Fibroblast of mammary gland (primary cell): ENCODE measurements at regions not wholly inside any gene's neighbourhood (a gene's known extent, or its start where the extent isn't known, plus 50 kb on each side); places are given as distances from the start of the nearest gene placed in this dataset.

Source experiments
- DNase-seq: peaks from one replicate; pipeline ENCODE4 v3.0.0-alpha.2; 2010; ENCODE audit warnings: low read depth
- H3K4me3 ChIP-seq: 2 replicates; pipeline ENCODE4 v1.5.1; 2011; ENCODE audit warnings: low read depth, mild to moderate bottlenecking, low read length, moderate library complexity; ENCODE audit not compliant: control insufficient read depth
- TF ChIP-seq, protein P1 (sequence below): conservative IDR thresholded peaks from 2 replicates; pipeline ENCODE4 v1.5.1; 2011; ENCODE audit warnings: low read depth, low read length, inconsistent platforms; ENCODE audit not compliant: control insufficient read depth, insufficient read depth

DNA sequence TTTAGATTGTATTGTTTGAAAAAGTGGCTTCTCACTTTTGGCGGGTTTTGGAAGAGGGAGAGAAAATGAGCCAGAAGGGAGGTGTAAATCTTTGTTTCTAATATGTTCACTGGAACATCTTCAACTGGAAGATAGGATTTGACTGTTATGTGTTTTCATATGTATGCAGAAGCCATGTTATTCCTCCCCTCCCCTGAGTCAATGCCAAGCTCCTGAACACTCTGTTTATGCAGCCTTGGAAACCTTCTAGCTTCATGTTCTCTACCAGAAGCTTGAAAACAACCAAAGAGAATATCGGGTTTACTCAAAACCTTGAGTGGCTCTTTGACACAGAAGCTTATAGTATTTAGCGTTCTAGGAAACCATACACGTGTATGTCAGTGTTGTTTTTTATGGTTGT lies 279.1 kb downstream of the PRL start:
- no peak for DNase-seq
- TF ChIP-seq, protein P1, sequence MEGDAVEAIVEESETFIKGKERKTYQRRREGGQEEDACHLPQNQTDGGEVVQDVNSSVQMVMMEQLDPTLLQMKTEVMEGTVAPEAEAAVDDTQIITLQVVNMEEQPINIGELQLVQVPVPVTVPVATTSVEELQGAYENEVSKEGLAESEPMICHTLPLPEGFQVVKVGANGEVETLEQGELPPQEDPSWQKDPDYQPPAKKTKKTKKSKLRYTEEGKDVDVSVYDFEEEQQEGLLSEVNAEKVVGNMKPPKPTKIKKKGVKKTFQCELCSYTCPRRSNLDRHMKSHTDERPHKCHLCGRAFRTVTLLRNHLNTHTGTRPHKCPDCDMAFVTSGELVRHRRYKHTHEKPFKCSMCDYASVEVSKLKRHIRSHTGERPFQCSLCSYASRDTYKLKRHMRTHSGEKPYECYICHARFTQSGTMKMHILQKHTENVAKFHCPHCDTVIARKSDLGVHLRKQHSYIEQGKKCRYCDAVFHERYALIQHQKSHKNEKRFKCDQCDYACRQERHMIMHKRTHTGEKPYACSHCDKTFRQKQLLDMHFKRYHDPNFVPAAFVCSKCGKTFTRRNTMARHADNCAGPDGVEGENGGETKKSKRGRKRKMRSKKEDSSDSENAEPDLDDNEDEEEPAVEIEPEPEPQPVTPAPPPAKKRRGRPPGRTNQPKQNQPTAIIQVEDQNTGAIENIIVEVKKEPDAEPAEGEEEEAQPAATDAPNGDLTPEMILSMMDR = no peak

GRCh38 chr6:22019857-22020256 lies 277.0 kb downstream of the PRL start:
- no peak for DNase-seq
- H3K4me3 ChIP-seq = no peak overlapping the region
- TF ChIP-seq, protein P1 = no peak

More for the DNA sequence above, 279.1 kb downstream of the PRL start:
- no peak overlapping the region for H3K4me3 ChIP-seq

DNA sequence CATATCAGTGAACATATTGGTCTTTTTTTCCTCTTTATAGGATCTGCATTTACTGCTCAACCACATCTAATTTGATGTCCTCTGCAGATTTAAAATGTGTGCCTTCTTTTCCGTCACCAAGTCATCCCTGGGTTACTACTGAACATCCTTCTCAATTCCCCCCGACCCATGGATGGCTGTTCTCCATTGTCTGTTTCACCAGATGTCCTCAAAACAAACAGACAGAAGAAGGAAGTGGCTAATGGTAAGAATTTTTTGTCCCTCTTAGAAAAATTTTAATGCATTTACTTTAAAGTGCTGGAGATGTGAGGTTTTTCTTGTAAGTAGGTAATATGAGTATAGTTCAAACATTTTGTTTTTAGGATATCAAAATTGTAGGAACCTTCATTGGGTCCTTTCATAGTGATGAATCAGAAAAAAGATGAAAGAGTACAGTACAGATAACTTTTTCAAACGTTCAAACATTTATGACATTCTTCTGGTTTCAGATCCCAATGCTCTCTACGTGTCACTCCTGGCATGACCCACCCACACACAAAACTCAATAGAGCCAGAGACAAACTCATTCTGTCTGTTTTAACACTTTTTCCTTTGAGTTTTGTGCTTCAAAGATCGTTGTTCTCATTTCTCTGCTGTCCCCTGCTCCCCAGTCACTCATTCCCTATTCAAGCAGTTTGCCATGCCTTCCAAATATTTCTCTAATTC lies 276.4 kb downstream of the PRL start:
- no peak for DNase-seq
- TF ChIP-seq, protein P1 = no peak
- no peak overlapping the region for H3K4me3 ChIP-seq

- TF ChIP-seq, protein P1 = no peak
- DNase-seq = no peak
Measured at GRCh38 chr6:22021966-22022365, 274.9 kb downstream of the PRL start.

DNA sequence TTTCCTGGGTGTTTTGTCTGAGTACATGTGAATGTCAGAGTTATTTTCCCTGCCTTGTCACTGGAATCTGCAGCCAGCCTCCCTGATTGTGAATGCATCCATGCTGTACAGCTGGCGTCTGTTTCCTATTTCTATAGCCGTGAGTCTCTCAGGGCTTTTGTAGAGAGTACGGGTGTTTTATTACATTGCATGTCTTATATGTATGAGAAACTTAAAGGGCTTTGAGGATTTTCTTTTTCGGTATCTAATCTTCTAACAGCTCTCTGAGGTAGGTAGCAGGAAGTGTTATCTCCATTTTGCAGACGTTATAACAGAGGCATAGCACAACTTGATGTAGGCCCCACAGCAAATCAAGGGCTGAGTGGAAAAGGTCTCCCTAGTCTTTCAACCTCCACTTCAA lies 272.9 kb downstream of the PRL start:
- TF ChIP-seq, protein P1 = no peak
- H3K4me3 ChIP-seq = no peak overlapping the region
- DNase-seq = no peak

More at GRCh38 chr6:22021966-22022365, 274.9 kb downstream of the PRL start:
- no peak overlapping the region for H3K4me3 ChIP-seq

- no peak for DNase-seq
- TF ChIP-seq, protein P1 = no peak
- H3K4me3 ChIP-seq = no peak overlapping the region
Measured at GRCh38 chr6:22024973-22025467, 271.8 kb downstream of the PRL start.
